GM10248 (cell line): ENCODE measurements at regions not wholly inside any gene's neighbourhood (a gene's known extent, or its start where the extent isn't known, plus 50 kb on each side); places are given as distances from the start of the nearest gene placed in this dataset.

ENCODE experiments used
- CTCF ChIA-PET: fragments of 300-600 bp; sonication (Branson Sonifier 250); formaldehyde crosslinking; extraction: SDS; loops from one replicate; lab custom pipeline; 2021; ENCODE audit warnings: antibody characterized with exemption; lab: Yijun Ruan, JAX
- POLR2A ChIA-PET: fragments of 350-650 bp; sonication (Branson Sonifier 250); formaldehyde crosslinking; extraction: SDS; loops from one replicate; lab custom pipeline; 2020; ENCODE audit warnings: antibody characterized with exemption; lab: Yijun Ruan, JAX
- DNase-seq: peaks from one replicate; pipeline ENCODE4 v3.0.0; 2012; ENCODE audit errors: extremely low spot score
- TF ChIP-seq, protein P1 (sequence below): IDR thresholded peaks from 2 replicates; pipeline ENCODE4 v1.5.1; 2012; ENCODE audit warnings: mild to moderate bottlenecking, low read depth; ENCODE audit errors: extremely low read depth, missing control alignments, control extremely low read depth

DNA sequence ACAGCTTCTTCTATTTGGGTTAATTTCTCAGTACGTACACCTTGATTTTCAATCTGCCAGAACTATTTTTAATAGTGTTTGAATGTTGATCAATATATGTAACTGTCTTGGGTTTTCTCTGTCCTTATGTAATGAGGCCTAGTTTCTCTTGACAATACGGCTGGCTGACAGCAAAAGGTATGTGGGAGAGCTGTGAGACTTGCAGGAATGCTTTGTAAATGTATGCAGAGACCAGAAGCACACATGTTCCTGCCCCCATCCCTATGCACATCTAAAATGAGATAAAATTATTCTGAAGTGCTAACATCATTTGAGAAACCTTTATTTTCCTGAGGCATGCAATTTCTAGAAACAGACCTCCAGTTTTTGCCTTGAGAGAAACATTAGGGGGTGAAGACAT, 593.8 kb upstream of the GBE1 start:
- TF ChIP-seq, protein P1, sequence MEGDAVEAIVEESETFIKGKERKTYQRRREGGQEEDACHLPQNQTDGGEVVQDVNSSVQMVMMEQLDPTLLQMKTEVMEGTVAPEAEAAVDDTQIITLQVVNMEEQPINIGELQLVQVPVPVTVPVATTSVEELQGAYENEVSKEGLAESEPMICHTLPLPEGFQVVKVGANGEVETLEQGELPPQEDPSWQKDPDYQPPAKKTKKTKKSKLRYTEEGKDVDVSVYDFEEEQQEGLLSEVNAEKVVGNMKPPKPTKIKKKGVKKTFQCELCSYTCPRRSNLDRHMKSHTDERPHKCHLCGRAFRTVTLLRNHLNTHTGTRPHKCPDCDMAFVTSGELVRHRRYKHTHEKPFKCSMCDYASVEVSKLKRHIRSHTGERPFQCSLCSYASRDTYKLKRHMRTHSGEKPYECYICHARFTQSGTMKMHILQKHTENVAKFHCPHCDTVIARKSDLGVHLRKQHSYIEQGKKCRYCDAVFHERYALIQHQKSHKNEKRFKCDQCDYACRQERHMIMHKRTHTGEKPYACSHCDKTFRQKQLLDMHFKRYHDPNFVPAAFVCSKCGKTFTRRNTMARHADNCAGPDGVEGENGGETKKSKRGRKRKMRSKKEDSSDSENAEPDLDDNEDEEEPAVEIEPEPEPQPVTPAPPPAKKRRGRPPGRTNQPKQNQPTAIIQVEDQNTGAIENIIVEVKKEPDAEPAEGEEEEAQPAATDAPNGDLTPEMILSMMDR = no peak
- ChIA-PET CTCF (no interaction called here), POLR2A (no interaction called here)
- DNase-seq = no peak

DNA sequence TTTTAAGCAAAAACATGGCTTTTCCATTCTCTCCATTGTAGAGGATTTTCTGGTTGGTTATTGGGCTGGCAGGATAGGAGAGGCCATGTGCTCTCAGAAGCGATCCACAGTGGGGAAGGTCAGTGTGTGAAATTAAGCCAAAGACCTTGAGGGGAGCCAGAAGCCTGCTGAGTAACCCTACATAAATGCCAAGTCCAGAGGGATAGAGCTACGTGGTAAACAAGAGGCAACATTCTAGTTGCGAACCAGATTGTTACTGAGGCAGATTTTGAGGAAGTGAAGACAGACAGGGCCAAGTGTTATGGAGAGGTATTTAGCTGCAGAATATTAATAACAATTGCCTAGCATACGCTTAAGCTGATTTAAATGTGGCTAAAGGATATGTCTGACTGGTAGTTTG, 592.8 kb upstream of the GBE1 start:
- TF ChIP-seq, protein P1 = no peak
- POLR2A ChIA-PET = no interaction called here
- CTCF ChIA-PET = no interaction called here
- DNase-seq = no peak

GRCh38 chr3:82353306-82354171, 592.1 kb upstream of the GBE1 start:
- ChIA-PET CTCF (no interaction called here), POLR2A (no interaction called here)
- DNase-seq = no peak
- TF ChIP-seq, protein P1 = no peak

GRCh38 chr3:82347585-82347984, 586.1 kb upstream of the GBE1 start:
- DNase-seq = no peak
- CTCF ChIA-PET = interaction anchor here (1.4 kb wide), 1 partner anchor 419 kb away, joined by 3 read pairs; no protein-coding TSS in a partner anchor
- TF ChIP-seq, protein P1 = no peak
- POLR2A ChIA-PET = no interaction called here

GRCh38 chr3:82342521-82342920, 581.1 kb upstream of the GBE1 start:
- TF ChIP-seq, protein P1 = no peak
- POLR2A ChIA-PET = no interaction called here
- DNase-seq = no peak
- CTCF ChIA-PET = interaction anchor here (1.4 to 1.9 kb wide), 2 partner anchors 36 to 154 kb away, joined by 4 read pairs; no protein-coding TSS in a partner anchor

- DNase-seq = no peak
- ChIA-PET CTCF (interaction anchor here (0.6 to 2.4 kb wide), 3 partner anchors 11 to 77 kb away, joined by 3 to 17 read pairs (median 5); no protein-coding TSS in a partner anchor), POLR2A (no interaction called here)
- TF ChIP-seq, protein P1 = no peak
Observed at GRCh38 chr3:82329300-82329699, 567.9 kb upstream of the GBE1 start.
